SK-N-SH (cell line): ENCODE measurements at regions not wholly inside any gene's neighbourhood (a gene's known extent, or its start where the extent isn't known, plus 50 kb on each side); places are given as distances from the start of the nearest gene placed in this dataset.

Source experiments
- CTCF ChIA-PET: fragments of 300-600, 350-600 bp; formaldehyde crosslinking; extraction: SDS; loops from one replicate; lab custom pipeline; 2021; lab: Yijun Ruan, JAX
- POLR2A ChIA-PET: fragments of 350-600 bp; sonication (Branson Sonifier 250); formaldehyde crosslinking; extraction: SDS; loops from one replicate; lab custom pipeline; 2020; ENCODE audit warnings: antibody characterized with exemption, inconsistent platforms; lab: Yijun Ruan, JAX
- DNase-seq: peaks from one replicate; pipeline ENCODE4 v3.0.0; 2012
- H2AFZ ChIP-seq: fragments of 200-600 bp; sonication (generic); 2 replicates; pipeline ENCODE4 v1.8.1; 2016; ENCODE audit warnings: antibody characterized with exemption, mild to moderate bottlenecking, low read depth
- H3F3A ChIP-seq: fragments of 200-600 bp; sonication (generic); replicated peaks from 2 replicates; pipeline ENCODE3; 2016; ENCODE audit warnings: antibody characterized with exemption, mild to moderate bottlenecking; ENCODE audit not compliant: insufficient read depth
- H3K27ac ChIP-seq, 2 experiments: fragments of 200-500 bp in 1 of 2; fragments of 200-600 bp in 1 of 2; sonication (Bioruptor generic) in 1 of 2; sonication (generic), shearing (Covaris generic) in 1 of 2; 2 replicates each; pipeline versions ENCODE4 v1.5.1 to v1.6.1; 2014 to 2016; ENCODE audit warnings: low read depth in 2 of 2, inconsistent platforms in 1 of 2, low read length in 1 of 2, mild to moderate bottlenecking in 1 of 2, mixed read lengths in 1 of 2
- H3K27me3 ChIP-seq: fragments of 200-600 bp; sonication (generic), shearing (Covaris generic); 2 replicates; pipeline ENCODE4 v1.6.1; 2016; ENCODE audit warnings: mixed run types; ENCODE audit not compliant: insufficient read depth
- H3K36me3 ChIP-seq, 2 experiments: fragments of 200-500 bp in 1 of 2; fragments of 200-600 bp in 1 of 2; sonication (Bioruptor generic) in 1 of 2; sonication (generic) in 1 of 2; replicated peaks in 1 of 2; 2 replicates each; pipeline versions ENCODE3 to v1.5.1; 2014 to 2016; ENCODE audit warnings: low read length in 1 of 2, mild to moderate bottlenecking in 1 of 2; ENCODE audit not compliant: insufficient read depth in 2 of 2, control insufficient read depth in 1 of 2
- H3K4me1 ChIP-seq, 2 experiments: fragments of 200-500 bp in 1 of 2; fragments of 200-600 bp in 1 of 2; sonication (Bioruptor generic) in 1 of 2; sonication (generic), shearing (Covaris generic) in 1 of 2; 2 replicates each; pipeline versions ENCODE4 v1.5.1 to v1.6.1; 2014 to 2016; ENCODE audit warnings: low read depth in 1 of 2, low read length in 1 of 2, mixed run types in 1 of 2; ENCODE audit not compliant: insufficient read depth in 2 of 2, control insufficient read depth in 1 of 2
- H3K4me2 ChIP-seq: fragments of 200-600 bp; sonication (generic), shearing (Covaris generic); 2 replicates; pipeline ENCODE4 v1.6.1; 2017; ENCODE audit warnings: mixed run types
- H3K4me3 ChIP-seq, 2 experiments: fragments of 200-500 bp in 1 of 2; fragments of 200-600 bp in 1 of 2; sonication (Bioruptor generic) in 1 of 2; sonication (generic), shearing (Covaris generic) in 1 of 2; 2 replicates each; pipeline versions ENCODE4 v1.5.1 to v1.8.1; 2014 to 2016; ENCODE audit warnings: low read depth in 2 of 2, inconsistent platforms in 1 of 2, low read length in 1 of 2, mild to moderate bottlenecking in 1 of 2, mixed read lengths in 1 of 2, moderate library complexity in 1 of 2
- H3K79me2 ChIP-seq: fragments of 200-600 bp; sonication (generic); 2 replicates; pipeline ENCODE4 v1.8.1; 2017; ENCODE audit warnings: mild to moderate bottlenecking; ENCODE audit not compliant: insufficient read depth
- H3K9ac ChIP-seq: fragments of 200-600 bp; sonication (generic); 2 replicates; pipeline ENCODE4 v1.6.1; 2017; ENCODE audit warnings: mixed run types
- H3K9me2 ChIP-seq: fragments of 200-600 bp; sonication (generic); 2 replicates; pipeline ENCODE4 v1.6.1; 2017; ENCODE audit warnings: mixed run types
- H3K9me3 ChIP-seq: fragments of 200-600 bp; sonication (generic); 2 replicates; pipeline ENCODE4 v1.6.1; 2017; ENCODE audit warnings: mixed run types, mild to moderate bottlenecking, moderate library complexity
- H4K20me1 ChIP-seq: fragments of 200-600 bp; sonication (generic); 2 replicates; pipeline ENCODE4 v1.6.1; 2017; ENCODE audit warnings: mild to moderate bottlenecking, mixed run types; ENCODE audit not compliant: insufficient read depth
- ELF1 ChIP-seq: IDR thresholded peaks from 2 replicates; pipeline ENCODE4 v1.4.0; 2012
- EZH2phosphoT487 ChIP-seq: fragments of 200-600 bp; sonication (generic); IDR thresholded peaks from 2 replicates; pipeline ENCODE4 v1.6.1; 2017; ENCODE audit warnings: low read depth, mixed run types, mild to moderate bottlenecking, antibody characterized with exemption, moderate library complexity, borderline replicate concordance
- FOSL2 ChIP-seq: IDR thresholded peaks from 2 replicates; pipeline ENCODE4 v1.4.0; 2012; ENCODE audit warnings: low read depth, mild to moderate bottlenecking, moderate library complexity, borderline replicate concordance
- FOXJ3 ChIP-seq: sonication (generic); formaldehyde crosslinking; IDR thresholded peaks from 2 replicates; pipeline ENCODE4 v1.5.1; 2020; ENCODE audit warnings: mild to moderate bottlenecking, missing genetic modification reagents
- IRF3 ChIP-seq: fragments of 150-350 bp; IDR thresholded peaks from 2 replicates; pipeline ENCODE4 v1.6.1; 2016; ENCODE audit warnings: mild to moderate bottlenecking, low read depth, low read length
- MEF2A ChIP-seq: IDR thresholded peaks from 2 replicates; pipeline ENCODE4 v1.4.0; 2012; ENCODE audit warnings: low read depth, borderline replicate concordance
- NFIC ChIP-seq: IDR thresholded peaks from 2 replicates; pipeline ENCODE4 v1.4.0; 2012; ENCODE audit warnings: borderline replicate concordance
- RCOR1 ChIP-seq: fragments of 150-350 bp; IDR thresholded peaks from 2 replicates; pipeline ENCODE4 v1.6.1; 2017; ENCODE audit warnings: antibody characterized with exemption, low read length
- REST ChIP-seq: IDR thresholded peaks from 2 replicates; pipeline ENCODE4 v1.6.1; 2012; ENCODE audit warnings: mild to moderate bottlenecking, low read depth, low read length, moderate library complexity
- RXRA ChIP-seq: IDR thresholded peaks from 2 replicates; pipeline ENCODE4 v1.4.0; 2012; ENCODE audit warnings: low read depth, mild to moderate bottlenecking, borderline replicate concordance
- SIN3A ChIP-seq: IDR thresholded peaks from 2 replicates; pipeline ENCODE4 v1.6.1; 2012; ENCODE audit warnings: low read depth, mild to moderate bottlenecking, low read length, moderate library complexity, borderline replicate concordance
- TAF1 ChIP-seq: IDR thresholded peaks from 2 replicates; pipeline ENCODE4 v1.6.1; 2012; ENCODE audit warnings: low read depth, mild to moderate bottlenecking, low read length, moderate library complexity, borderline replicate concordance
- TCF12 ChIP-seq: IDR thresholded peaks from 2 replicates; pipeline ENCODE4 v1.4.0; 2012
- TEAD4 ChIP-seq: IDR thresholded peaks from 2 replicates; pipeline ENCODE4 v1.4.0; 2012; ENCODE audit warnings: mild to moderate bottlenecking, borderline replicate concordance; ENCODE audit not compliant: insufficient read depth
- USF1 ChIP-seq: IDR thresholded peaks from 2 replicates; pipeline ENCODE4 v1.4.0; 2012; ENCODE audit warnings: low read depth, borderline replicate concordance
- USF2 ChIP-seq: fragments of 150-350 bp; IDR thresholded peaks from 2 replicates; pipeline ENCODE4 v1.6.1; 2017; ENCODE audit warnings: antibody characterized with exemption, low read length, low read depth, borderline replicate concordance
- YY1 ChIP-seq: IDR thresholded peaks from 2 replicates; pipeline ENCODE4 v1.4.0; 2012; ENCODE audit warnings: low read depth, mild to moderate bottlenecking
- ZBTB33 ChIP-seq: IDR thresholded peaks from 2 replicates; pipeline ENCODE4 v1.4.0; 2012; ENCODE audit warnings: low read depth, borderline replicate concordance
- WGBS: methylation state at CpG from one replicate; pipeline ENCODE4 v1.1.6; 2017; ENCODE audit warnings: low lambda C conversion rate; 5-methylcytosine and 5-hydroxymethylcytosine counted together

GRCh38 chr4:144223661-144224060 lies 83.1 kb upstream of the GYPA start:
- Histone ChIP-seq H3K27me3 (no peaks in the 10 kb centered on the region), H3K36me3 (no peaks in the 10 kb centered on the region), H3K9ac (no peak overlapping the region), H3K4me3 (no peak overlapping the region), H2AFZ (no peak overlapping the region), H3F3A (no peaks in the 10 kb centered on the region), H3K79me2 (no peaks in the 10 kb centered on the region), H3K9me2 (no peaks in the 10 kb centered on the region; the same call in 1 of the 2 replicates), H3K9me3 (no peaks in the 10 kb centered on the region), H3K27ac (no peak overlapping the region), H4K20me1 (no peaks in the 10 kb centered on the region), H3K4me2 (no peak overlapping the region), H3K4me1 (no peaks in the 10 kb centered on the region)
- CTCF ChIA-PET, result interaction anchor here (0.6 kb wide), 1 partner anchor 37 kb away, joined by 3 read pairs; no protein-coding TSS in a partner anchor
- no peak for TF ChIP-seq FOSL2
- no peak for TF ChIP-seq YY1
- TF ChIP-seq USF1, result no peak
- no peak for TF ChIP-seq REST
- TF ChIP-seq RXRA, result no peak
- no peak for TF ChIP-seq SIN3A
- TF ChIP-seq ELF1, result no peak
- TF ChIP-seq NFIC, result no peak
- no peak for TF ChIP-seq EZH2phosphoT487
- no peak for TF ChIP-seq MEF2A
- TF ChIP-seq TEAD4, result no peak
- TF ChIP-seq ZBTB33, result no peak
- TF ChIP-seq IRF3, result no peak
- no peak for TF ChIP-seq USF2
- no peak for TF ChIP-seq RCOR1
- no peak for TF ChIP-seq TCF12
- no peak for TF ChIP-seq TAF1
- no peak for TF ChIP-seq FOXJ3
- DNase-seq, result no peak
- POLR2A ChIA-PET, result no interaction called here
- 8% methylated on average over 2 of the region's 2 CpGs for WGBS
